GM19023 (cell line): ENCODE measurements at regions not wholly inside any gene's neighbourhood (a gene's known extent, or its start where the extent isn't known, plus 50 kb on each side); places are given as distances from the start of the nearest gene placed in this dataset.
A peak's percentile ranks its signal among the peaks of the same experiment; 100 is the strongest.

Experiments
- ATAC-seq: cut with Tn5 transposase; IDR thresholded peaks from one replicate; pipeline ENCODE4 v1.9.1; 2021; ENCODE audit warnings: mild to moderate bottlenecking, moderate library complexity; ENCODE audit not compliant: unreplicated experiment

DNA sequence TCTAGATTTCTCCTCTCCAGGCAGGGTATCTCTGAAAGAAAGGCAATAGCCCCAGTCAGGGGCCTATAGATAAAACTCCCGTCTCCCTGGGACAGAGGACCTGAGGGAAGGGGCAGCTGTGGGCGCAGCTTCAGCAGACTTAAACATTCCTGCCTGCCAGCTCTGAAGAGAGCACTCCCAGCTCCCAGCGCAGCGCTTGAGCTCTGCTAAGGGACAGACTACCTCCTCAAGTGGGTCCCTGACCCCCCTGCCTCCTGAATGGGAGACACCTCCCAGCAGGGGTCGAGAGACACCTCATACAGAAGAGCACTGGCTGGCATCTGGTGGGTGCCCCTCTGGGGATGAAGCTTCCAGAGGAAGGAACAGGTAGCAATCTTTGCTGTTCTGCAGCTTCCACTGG, 556.9 kb downstream of the EPM2A start:
- ATAC-seq, result no peak

DNA sequence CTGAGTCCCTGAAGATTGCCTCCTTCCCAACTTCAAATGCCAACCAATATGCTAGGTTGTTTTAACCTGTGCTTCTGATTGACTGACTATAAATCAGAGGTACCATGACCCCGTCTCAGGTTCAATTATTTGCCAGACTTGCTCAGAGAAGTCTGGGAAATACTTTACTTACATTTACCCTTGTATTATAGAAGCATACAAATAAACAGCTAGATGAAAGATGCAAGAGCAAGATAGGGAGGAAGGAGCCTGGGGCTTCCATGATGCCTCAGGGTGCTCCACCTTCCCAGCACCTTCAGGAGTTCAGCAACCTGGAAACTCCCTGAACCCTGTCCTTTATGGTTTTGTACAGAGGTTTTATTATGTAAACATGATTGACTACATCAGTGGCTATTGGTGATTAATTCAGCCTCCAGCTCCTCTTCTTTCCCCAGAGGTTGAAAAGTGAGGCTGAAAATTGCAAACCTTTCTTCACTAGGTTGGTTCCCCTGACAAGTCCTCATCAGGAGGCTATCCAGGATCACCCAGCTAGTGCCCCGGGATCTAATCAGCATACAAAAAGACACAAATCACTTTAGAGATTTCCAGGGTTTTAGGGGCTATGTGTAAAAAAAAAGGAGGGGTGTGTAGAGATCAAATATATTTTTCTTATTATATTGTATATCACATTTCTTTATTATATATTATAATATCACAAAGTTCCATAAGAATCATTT, 547.7 kb downstream of the EPM2A start:
- ATAC-seq, result no peak

DNA sequence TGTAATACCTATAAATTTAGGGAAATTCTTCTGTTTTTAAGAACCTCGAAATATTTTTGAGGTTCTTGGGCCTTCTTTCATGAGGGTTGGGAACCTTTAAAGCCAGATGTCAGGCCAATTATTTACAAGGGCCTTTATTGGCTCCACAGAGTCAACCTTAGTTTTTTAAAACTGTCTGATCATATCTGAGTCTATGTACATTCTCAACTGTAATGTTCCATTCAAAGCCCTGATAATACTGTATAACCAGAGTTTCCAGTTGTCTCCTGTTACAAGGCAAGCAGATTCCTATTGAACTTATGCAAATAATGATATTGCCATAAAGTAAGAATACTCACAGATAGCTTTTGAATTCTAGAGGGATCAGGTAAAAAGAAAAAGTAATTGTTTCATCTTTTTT, 545.5 kb downstream of the EPM2A start:
- no peak for ATAC-seq

DNA sequence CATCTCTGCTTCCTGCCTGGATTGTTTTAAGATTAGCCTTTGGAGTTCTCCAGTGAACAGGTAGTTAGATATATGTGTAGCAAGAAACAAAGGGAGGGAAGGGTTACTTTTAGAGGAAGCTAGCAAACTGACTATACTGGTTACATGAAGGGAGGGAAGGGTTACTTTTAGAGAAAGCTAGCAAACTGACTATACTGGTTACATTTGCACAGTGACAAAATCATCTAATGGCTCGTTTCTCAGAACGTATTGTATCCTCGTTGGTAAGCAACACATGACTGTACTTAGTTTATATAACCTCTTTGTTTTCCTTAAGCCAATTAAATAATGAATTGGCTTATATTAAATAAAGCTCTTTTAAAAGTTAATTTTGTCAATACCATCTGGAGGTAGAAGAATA, 540.9 kb downstream of the EPM2A start:
- ATAC-seq, result no peak

DNA sequence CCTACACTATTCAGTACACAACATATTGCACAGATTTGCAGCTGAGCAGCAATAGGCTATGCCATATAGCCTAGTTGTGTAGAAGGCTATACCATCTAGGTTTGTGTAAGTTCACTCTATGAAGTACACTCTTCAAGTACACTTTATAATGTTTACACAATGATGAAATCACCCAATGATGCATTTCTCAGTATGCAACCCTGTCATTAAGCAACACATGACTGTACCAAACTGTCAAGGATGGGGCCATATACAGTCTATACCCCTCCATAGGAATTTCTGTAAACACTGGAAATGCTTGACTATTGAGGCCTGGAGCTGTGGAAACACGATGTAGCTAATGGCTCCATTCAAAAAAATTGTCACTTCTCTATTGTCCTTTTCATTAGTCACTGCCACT, 535.4 kb downstream of the EPM2A start:
- no peak for ATAC-seq

DNA sequence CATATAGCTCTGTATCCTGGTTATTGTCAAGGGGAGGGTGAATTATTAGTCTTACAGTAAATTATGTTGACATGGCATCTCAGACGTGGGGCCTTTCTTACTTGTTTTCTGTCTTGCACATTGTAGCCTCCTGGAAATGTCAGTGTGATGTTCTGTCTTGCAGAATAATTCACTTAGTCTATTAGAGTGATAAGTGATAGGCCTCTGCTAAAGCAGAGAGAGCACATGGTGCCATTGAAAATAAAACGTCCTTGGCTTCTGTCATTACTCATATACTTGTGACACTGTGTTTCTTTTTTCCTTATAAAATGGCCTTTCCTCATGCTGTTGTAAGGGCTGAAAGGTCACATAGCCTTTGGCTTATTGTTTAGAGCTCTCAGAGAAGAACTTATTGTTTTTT, 531.0 kb downstream of the EPM2A start:
- no peak for ATAC-seq

DNA sequence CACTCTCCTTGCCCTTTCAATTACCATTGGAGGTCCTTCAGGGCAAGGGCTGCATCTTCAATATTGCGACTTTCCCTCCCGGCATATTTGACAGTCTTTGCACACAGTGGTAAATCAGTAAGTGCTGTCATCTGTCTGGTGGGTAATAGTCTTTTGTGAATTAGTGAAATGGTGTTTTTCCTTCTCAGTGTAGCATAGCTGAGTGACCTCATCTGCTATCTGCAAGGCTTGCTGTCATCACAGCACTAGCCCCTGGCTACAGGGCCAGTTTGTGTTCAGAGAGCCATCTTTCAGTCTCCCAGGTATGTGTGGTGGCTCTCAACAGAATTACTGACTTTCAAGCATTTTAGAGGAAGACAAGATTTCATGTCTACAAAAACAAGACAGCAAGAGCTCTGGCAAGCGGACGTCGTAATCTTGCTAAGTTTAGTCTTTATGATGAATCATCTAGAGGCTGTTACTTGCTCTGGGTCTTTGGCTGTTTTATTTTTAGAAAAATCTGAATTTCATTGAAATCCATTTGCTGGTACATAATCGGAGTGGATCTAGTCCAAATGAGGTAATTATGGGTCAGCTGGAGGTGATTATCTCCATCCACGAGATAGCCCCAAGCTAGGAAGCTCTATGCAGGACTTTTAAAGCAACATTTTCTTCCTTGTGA, 528.9 kb downstream of the EPM2A start:
- no peak for ATAC-seq

DNA sequence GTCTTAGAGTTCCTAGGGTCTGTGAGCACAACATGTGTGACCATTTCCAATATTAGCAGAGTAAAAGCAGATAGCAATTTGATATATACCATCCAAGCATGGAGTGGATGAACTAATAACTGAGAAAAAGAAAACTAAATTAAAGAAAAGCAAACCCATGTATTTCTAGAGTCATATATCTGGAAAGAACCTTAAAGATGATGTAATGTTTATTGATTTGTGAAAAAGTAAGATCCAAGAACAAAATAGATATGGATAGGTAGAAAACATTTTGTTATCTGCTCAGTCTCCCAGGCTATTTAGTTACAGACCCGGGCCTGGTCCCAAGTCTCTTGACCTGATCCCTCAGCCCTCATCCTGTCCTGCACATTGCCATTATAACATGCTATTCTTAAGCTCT, 526.8 kb downstream of the EPM2A start:
- ATAC-seq, result no peak

DNA sequence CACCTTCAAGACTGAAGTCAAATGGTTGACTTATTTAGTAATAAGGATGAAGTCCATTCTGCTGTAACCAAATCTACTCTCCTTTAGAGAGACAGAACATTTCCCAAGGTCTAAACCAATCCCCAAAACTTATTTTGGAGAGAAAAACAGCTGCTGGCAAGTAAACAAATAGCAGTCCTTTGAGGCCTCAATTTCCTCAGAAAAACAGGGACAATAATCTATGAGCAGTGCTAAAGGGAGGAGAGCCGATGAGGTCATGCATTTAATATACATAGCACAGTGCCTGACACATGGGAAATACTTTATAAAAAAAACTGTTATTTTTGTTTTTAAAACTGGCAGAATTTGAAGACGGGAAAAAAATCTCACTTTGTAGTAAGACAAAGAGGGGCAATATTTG, 526.0 kb downstream of the EPM2A start:
- no peak for ATAC-seq

DNA sequence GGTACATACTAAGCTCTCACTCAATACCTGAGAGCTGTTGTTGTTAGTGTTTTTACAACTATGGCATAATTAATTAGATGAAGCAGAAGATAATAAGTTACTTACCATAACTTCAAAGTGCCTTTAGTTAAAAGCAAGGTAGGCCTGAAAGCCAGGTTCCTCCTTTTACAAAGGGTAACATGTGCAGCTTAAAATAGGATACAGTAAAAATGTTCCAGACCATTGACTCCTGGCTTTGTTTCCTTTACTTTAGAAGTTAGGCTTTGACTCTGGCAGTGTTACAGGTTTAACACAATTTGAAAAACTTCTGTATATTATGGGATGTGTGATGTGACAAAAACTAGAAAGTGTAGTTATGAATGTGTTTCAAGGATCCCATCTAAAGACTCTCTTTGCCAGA, 522.5 kb downstream of the EPM2A start:
- peak; percentile 37 for ATAC-seq

DNA sequence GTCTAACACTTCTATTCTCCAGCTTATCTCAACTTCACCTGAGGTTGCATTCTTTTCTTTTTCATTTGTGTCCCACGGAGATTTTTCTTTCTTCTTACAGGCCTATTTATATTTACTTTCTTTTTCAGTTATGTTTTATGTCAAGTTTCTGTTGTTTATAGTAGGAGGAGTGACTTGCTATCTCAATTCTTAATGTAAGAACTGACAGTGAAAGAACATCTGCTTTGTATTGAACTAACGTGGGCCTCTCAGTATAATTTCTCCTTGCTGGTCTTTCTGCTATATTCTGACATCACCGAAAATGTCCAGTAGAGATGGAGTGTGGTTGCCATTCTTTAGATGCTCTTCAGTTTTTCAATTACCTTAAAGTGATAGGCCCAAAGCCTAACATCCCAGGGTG, 521.7 kb downstream of the EPM2A start:
- ATAC-seq, result peak; percentile 80

DNA sequence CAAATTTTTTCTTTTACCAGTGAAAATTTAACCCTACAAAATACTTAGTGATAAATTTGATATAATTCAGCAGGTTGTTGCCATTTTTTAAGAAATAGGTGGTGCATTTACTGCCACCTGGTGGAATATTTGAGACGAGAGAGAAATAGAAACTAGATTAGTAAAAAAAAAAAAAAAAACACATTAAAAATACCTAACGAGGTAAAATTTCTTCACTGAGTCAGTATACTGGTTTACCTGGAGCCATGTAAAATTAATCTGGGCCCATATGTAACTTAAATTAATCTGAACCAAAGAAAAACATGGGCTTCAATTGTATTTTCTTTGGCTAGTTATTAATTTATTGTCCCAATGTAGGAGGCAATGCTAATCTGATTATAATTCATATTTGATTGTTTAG, 520.8 kb downstream of the EPM2A start:
- ATAC-seq, result no peak

DNA sequence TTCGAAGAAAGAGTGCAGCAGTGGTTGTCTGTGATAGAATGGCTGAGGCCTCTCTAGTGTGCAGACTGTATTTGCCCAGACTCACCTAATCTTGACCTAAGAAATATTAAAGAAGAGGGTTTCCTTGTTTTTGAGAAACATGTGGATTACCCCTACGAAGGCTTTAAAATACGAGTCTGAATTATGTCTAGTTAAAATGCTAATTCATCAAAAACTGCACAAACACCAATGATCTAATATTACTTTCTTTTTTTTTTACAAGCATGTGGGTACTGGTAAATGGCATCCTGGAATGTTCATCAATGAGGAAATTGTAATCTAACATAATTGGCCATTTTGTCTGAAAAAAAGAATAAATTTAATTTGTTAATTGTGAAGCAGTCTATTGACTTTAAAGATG, 510.9 kb downstream of the EPM2A start:
- ATAC-seq, result no peak

DNA sequence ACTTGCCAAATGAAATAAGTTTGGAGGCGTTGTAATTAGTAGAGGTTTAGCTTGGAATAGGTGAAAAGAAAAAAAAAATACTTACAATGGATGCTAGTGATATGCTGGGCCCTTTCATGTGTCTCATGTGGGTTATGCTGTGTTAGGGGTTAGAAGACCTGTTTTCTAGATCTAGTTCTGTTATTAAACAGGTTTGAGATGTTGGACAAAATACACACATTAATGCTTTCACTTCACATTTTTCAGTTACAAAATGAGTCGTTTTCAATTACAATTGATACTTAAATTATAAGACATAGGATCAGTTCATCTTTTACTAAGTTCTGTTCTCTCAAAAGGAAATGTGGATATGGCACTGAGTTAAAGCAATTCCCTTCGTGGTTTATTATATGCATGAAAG, 509.8 kb downstream of the EPM2A start:
- ATAC-seq, result no peak

DNA sequence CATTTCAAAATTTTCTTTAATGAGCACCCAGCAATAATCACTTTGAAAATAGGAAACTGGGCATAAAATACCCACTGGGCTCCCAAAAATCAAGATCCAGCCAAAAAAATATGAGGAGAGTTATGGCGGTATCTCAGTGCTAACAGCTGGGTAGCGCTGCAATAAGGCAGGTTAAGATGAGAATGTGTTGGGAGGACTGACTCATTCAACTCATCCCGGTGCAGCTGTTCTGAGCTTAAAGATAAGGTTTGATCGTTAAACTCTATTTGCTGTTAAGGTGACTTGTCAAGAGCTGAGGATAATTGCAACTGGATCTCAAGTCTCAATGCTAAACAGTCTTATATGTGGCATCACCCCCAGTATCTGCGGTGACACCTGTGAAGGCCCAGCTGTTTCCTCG, 507.7 kb downstream of the EPM2A start:
- ATAC-seq, result no peak

DNA sequence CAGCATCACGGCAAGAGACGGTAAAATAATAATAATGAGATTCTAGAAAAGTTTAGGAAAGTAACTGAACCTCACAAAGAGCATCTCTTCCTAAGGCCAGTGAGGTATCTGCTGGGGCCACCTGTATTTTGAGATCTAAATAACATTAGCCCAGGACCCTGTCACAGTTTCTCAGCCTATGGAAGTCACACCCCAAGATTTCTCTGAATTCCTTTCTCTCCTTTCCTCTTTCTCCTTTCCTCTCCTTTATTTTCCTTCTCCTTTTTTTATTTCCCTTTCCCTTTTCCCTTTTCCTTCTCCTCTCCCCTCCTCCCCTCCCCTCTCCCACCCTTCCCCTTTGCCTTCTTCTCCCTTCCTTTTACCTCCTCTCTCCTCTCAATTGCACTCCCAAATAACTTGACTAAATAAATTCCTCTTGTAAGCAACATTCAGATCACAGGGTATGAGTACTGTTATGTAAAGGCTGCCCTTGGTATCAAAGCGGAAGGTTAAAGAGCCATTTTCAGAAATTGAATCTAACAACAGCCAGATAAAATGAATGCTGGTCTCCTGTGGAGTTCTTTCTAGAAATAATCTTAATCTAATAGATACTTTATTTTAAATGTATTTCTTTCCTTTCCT, 506.2 kb downstream of the EPM2A start:
- no peak for ATAC-seq

DNA sequence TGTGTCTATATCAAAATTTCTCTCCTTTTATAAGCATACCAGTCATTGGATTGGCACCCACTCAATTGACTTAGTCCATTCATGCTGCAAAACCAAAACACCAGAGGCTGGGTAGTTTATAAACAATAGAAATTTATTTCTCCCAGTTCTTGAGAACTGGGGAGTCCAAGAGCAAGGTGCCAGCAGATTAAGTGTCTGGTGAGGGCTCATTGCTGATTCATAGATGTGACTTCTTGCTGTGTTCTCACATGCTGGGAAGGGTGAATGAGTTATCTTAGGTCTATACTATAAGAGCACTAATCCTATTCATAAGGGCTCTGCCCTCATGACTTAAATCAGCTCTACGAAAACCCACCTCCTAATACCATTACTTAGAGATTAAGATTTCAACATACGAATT, 501.4 kb downstream of the EPM2A start:
- no peak for ATAC-seq

DNA sequence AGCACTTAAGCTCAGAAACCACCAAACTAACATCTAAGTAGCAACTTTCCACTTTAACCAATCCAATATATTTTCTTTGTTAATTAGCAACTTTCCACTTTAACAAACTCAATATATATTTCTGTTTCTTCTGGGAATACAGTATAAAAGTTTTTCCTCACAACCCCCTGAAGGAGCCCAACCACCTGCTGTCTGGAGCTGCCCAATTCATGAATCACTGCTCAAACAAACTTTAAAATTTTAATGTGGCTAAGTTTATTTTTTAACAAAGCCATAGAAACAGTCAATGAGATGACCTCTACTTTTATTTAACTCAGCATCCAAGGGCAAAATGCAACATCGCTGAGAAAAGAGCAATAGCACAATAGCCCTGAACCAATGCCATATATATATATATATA, 500.1 kb downstream of the EPM2A start:
- no peak for ATAC-seq

DNA sequence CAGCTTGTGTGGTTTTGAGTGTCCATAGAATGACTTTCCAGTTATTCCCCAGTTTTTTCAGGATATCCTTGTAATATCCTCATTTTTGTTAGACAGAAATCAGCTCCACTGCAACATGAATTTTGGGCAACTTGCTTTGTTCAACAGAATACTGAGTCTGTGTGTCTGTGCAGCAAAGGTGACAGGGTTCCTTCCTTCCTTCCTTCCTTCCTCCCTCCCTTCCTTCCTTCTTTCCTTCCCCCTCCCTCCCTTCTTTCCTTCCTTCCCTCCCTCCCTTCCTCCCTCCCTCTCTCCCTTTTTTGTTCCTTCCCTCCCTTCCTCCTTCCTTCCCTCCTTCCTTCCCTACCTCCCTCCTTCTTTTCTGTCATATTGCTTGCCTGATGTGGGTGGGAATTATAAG, 496.5 kb downstream of the EPM2A start:
- no peak for ATAC-seq

DNA sequence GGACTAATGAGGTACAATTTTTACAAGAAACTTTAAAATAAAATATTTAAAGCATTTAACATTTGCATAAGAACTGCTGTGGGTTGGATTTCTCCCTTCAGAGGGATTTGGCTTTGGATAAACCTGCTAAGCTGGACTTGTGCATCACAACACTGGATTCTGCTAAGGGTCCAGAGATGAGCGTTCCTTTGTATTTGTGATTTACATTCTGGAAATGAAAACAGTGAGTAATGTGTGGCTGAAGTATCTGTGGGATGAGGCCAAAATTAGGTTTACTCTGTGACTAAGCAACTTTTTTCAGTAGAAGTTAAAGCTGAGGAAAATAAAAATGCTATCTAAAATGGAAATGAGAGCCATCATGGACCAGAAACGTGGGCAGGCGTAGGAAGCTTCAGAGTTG, 494.3 kb downstream of the EPM2A start:
- ATAC-seq, result no peak

DNA sequence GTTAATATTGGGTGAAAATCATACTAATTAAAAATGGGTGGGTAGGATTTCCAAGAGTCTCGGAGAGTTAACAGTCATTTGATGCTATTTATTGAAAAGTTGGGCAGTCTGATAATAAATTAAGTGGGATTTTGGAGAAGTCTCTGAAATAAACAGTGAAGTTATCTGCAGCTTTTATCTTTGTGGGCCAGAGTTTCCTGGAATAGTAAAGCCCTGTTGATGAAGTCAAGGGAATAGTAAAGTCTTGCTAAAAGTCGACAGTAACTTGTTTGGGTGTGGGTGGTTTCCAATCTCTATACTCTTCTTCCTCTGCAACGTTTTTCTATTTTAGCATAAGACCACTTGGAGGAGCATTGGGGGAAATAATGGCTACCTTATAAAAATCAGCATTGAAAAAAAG, 493.6 kb downstream of the EPM2A start:
- no peak for ATAC-seq

DNA sequence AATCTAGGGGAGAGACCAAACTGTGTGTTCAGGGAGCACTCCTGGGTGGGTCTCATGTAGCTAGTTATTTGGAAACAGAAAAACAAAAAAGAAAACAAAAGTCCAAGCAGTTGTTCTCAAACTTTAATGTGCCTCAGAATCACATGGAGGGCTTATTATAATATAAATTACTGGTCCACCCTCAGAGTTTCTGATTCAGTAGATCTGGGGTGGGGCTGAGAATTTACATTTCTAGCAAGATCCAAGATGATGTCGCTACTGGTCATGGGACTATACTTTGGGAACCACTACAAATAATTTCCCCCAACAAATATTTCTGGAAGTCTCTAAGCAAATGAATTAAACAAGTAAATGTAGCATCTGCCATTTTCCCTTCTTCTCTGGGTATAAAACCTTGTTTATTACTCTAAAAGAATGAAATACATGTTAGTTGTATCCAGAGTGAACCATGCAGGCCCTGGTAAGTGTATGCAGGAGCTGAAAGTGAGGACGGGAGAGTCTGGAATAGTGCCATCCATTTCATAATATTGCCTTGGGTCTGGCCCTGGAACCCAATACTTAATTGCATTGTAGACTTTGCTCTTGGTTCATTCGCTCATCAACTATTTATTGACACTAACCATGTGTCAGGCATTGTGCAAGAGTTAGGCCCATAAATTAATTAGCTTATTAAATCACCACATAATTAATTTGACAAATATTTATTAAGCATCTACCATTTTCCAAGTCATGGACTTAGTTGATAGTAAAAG, 490.8 kb downstream of the EPM2A start:
- ATAC-seq, result no peak
